IMR-90 (cell line): ENCODE measurements at regions not wholly inside any gene's neighbourhood (a gene's known extent, or its start where the extent isn't known, plus 50 kb on each side); places are given as distances from the start of the nearest gene placed in this dataset.

Experiments used
- ATAC-seq: fragments of 200-7000 bp; cut with Tn5 transposase; 2 replicates; pipeline ENCODE4 v1.9.1; 2020; ENCODE audit warnings: low read depth, mild to moderate bottlenecking, moderate library complexity
- BruUV-seq: library from RNA; stranded (reverse); fragments of 400-500 nt; replicated peaks from 2 replicates; lab custom pipeline; 2021; lab: Mats Ljungman, UMichigan
- CTCF ChIA-PET: fragments of 300-600 bp; formaldehyde crosslinking; extraction: SDS; loops from one replicate; lab custom pipeline; 2021; ENCODE audit warnings: antibody characterized with exemption; lab: Yijun Ruan, JAX
- POLR2A ChIA-PET: fragments of 300-600 bp; sonication (Branson Sonifier 250); formaldehyde crosslinking; loops from one replicate; lab custom pipeline; 2022; ENCODE audit warnings: antibody characterized with exemption; ENCODE audit not compliant: unreplicated experiment; lab: Charles Lee
- DNase-seq: peaks from one replicate; pipeline ENCODE4 v3.0.0; 2013
- H2AFZ ChIP-seq: replicated peaks from 2 replicates; pipeline ENCODE3; 2013; ENCODE audit warnings: low read length, mild to moderate bottlenecking; ENCODE audit not compliant: poor library complexity
- H2AK5ac ChIP-seq: 2 replicates; pipeline ENCODE4 v1.6.1; 2013; ENCODE audit warnings: low read depth, low read length, inconsistent platforms
- H2AK9ac ChIP-seq: replicated peaks from 2 replicates; pipeline ENCODE3; 2013; ENCODE audit warnings: mild to moderate bottlenecking, low read depth, low read length, moderate library complexity; ENCODE audit not compliant: poor library complexity
- H2BK120ac ChIP-seq: 2 replicates; pipeline ENCODE4 v1.6.1; 2013; ENCODE audit warnings: low read depth, low read length, inconsistent platforms
- H2BK15ac ChIP-seq: 3 replicates; pipeline ENCODE4 v1.6.1; 2013; ENCODE audit warnings: low read depth, low read length, inconsistent platforms
- H2BK20ac ChIP-seq: 2 replicates; pipeline ENCODE4 v1.6.1; 2013; ENCODE audit warnings: low read depth, mild to moderate bottlenecking, inconsistent platforms, low read length, moderate library complexity
- H2BK5ac ChIP-seq: 2 replicates; pipeline ENCODE4 v1.6.1; 2013; ENCODE audit warnings: mild to moderate bottlenecking, low read depth, low read length, inconsistent platforms; ENCODE audit not compliant: poor library complexity, severe bottlenecking
- H3K14ac ChIP-seq: replicated peaks from 2 replicates; pipeline ENCODE4 v1.6.1; 2013; ENCODE audit warnings: low read depth, low read length, inconsistent platforms
- H3K18ac ChIP-seq: 2 replicates; pipeline ENCODE4 v1.6.1; 2013; ENCODE audit warnings: low read depth, low read length, control low read depth
- H3K23ac ChIP-seq: 2 replicates; pipeline ENCODE4 v1.6.1; 2013; ENCODE audit warnings: low read depth, low read length, inconsistent platforms
- H3K27ac ChIP-seq: 2 replicates; pipeline ENCODE4 v1.5.1; 2013; ENCODE audit warnings: mild to moderate bottlenecking, control low read depth, low read length; ENCODE audit not compliant: insufficient read depth
- H3K27me3 ChIP-seq: 2 replicates; pipeline ENCODE4 v1.6.1; 2013; ENCODE audit warnings: low read length; ENCODE audit not compliant: control insufficient read depth, insufficient read depth
- H3K36me3 ChIP-seq: 2 replicates; pipeline ENCODE4 v1.6.1; 2013; ENCODE audit warnings: low read length, mixed read lengths; ENCODE audit not compliant: control insufficient read depth, insufficient read depth
- H3K4ac ChIP-seq: 2 replicates; pipeline ENCODE4 v1.6.1; 2013; ENCODE audit warnings: low read depth, low read length, inconsistent platforms
- H3K4me1 ChIP-seq: 2 replicates; pipeline ENCODE4 v1.6.1; 2013; ENCODE audit warnings: low read length, mixed read lengths; ENCODE audit not compliant: control insufficient read depth, insufficient read depth
- H3K4me2 ChIP-seq: 2 replicates; pipeline ENCODE4 v1.6.1; 2013; ENCODE audit warnings: low read depth, mild to moderate bottlenecking, control low read depth, low read length, moderate library complexity
- H3K4me3 ChIP-seq: 2 replicates; pipeline ENCODE4 v1.5.1; 2013; ENCODE audit warnings: low read depth, mild to moderate bottlenecking, control low read depth, low read length, moderate library complexity; ENCODE audit not compliant: insufficient read depth
- H3K56ac ChIP-seq: 2 replicates; pipeline ENCODE4 v1.6.1; 2013; ENCODE audit warnings: low read length, inconsistent platforms; ENCODE audit not compliant: insufficient read depth; ENCODE audit errors: extremely low read depth
- H3K79me1 ChIP-seq, 2 experiments: 2 replicates each; pipeline ENCODE4 v1.6.1; 2013; ENCODE audit warnings: low read length in 2 of 2, inconsistent platforms in 1 of 2, low read depth in 1 of 2
- H3K9ac ChIP-seq: 2 replicates; pipeline ENCODE4 v1.6.1; 2013; ENCODE audit warnings: low read depth, low read length, control low read depth
- H3K9me1 ChIP-seq: 2 replicates; pipeline ENCODE4 v1.6.1; 2013; ENCODE audit warnings: low read length, inconsistent platforms; ENCODE audit not compliant: insufficient read depth
- H3K9me3 ChIP-seq: 2 replicates; pipeline ENCODE4 v1.6.1; 2013; ENCODE audit warnings: low read length; ENCODE audit not compliant: control insufficient read depth, insufficient read depth
- H4K20me1 ChIP-seq: 2 replicates; pipeline ENCODE4 v1.6.1; 2013; ENCODE audit warnings: low read length, inconsistent platforms; ENCODE audit not compliant: insufficient read depth
- H4K5ac ChIP-seq: 2 replicates; pipeline ENCODE4 v1.6.1; 2013; ENCODE audit warnings: mild to moderate bottlenecking, low read depth, low read length, control low read depth
- H4K8ac ChIP-seq, 2 experiments: 2 replicates each; pipeline ENCODE4 v1.6.1; 2013; ENCODE audit warnings: low read depth in 2 of 2, low read length in 2 of 2, control low read depth in 1 of 2, inconsistent platforms in 1 of 2
- H4K91ac ChIP-seq: 2 replicates; pipeline ENCODE4 v1.6.1; 2013; ENCODE audit warnings: low read depth, low read length, inconsistent platforms; ENCODE audit not compliant: insufficient read depth
- FOS ChIP-seq: fragments of 150-350 bp; IDR thresholded peaks from 2 replicates; pipeline ENCODE4 v1.6.1; 2016; ENCODE audit warnings: low read depth, low read length
- MAFK ChIP-seq: IDR thresholded peaks from 2 replicates; pipeline ENCODE4 v1.6.1; 2012; ENCODE audit warnings: low read depth, low read length, improper control_type of control experiment
- NFE2L2 ChIP-seq: fragments of 150-350 bp; IDR thresholded peaks from 2 replicates; pipeline ENCODE4 v1.6.1; 2016; ENCODE audit warnings: low read depth, mild to moderate bottlenecking, low read length
- POLR2A ChIP-seq: IDR thresholded peaks from 2 replicates; pipeline ENCODE4 v1.6.1; 2012; ENCODE audit warnings: mild to moderate bottlenecking, low read depth, low read length
- RCOR1 ChIP-seq: IDR thresholded peaks from 2 replicates; pipeline ENCODE4 v1.6.1; 2012; ENCODE audit warnings: mild to moderate bottlenecking, low read length, improper control_type of control experiment; ENCODE audit not compliant: insufficient replicate concordance
- RFX5 ChIP-seq: IDR thresholded peaks from 2 replicates; pipeline ENCODE4 v1.8.0; 2012; ENCODE audit warnings: low read depth, mild to moderate bottlenecking, low read length, moderate library complexity
- SMC3 ChIP-seq: fragments of 150-350 bp; IDR thresholded peaks from 2 replicates; pipeline ENCODE4 v1.6.1; 2016; ENCODE audit warnings: low read depth, mild to moderate bottlenecking, antibody characterized with exemption, low read length, moderate library complexity
- USF2 ChIP-seq: fragments of 150-350 bp; IDR thresholded peaks from 2 replicates; pipeline ENCODE4 v1.6.1; 2017; ENCODE audit warnings: mild to moderate bottlenecking, antibody characterized with exemption, low read length, low read depth
- dilution Hi-C: fragments of 300-500 bp; cut with HindIII; formaldehyde crosslinking; loops from one replicate; pipeline ENCODE4 v1.14.3; 2018; ENCODE audit warnings: low sequenced_read_pairs; ENCODE audit not compliant: unreplicated experiment
- in situ Hi-C: fragments of 300-500 bp; cut with MboI; formaldehyde crosslinking; loops from 3 replicates; pipeline ENCODE4 v1.14.3; 2019; ENCODE audit warnings: low sequenced_read_pairs, inconsistent platforms, mixed read lengths
- intact Hi-C: fragments of 100-400 bp; cut with micrococcal nuclease; formaldehyde crosslinking; loops from 2 replicates; pipeline ENCODE4 v1.10.0; 2022

GRCh38 chr3:102748646-102749045 is 313.8 kb downstream of the ZPLD1 start:
- Histone ChIP-seq H3K4me1 (no peaks in the 10 kb centered on the region), H3K27me3 (no peaks in the 10 kb centered on the region), H3K56ac (no peak overlapping the region), H3K79me1 (no peaks in the 10 kb centered on the region), H3K9ac (no peak overlapping the region), H3K9me3 (no peaks in the 10 kb centered on the region), H3K36me3 (no peaks in the 10 kb centered on the region), H4K91ac (no peak overlapping the region), H3K23ac (no peak overlapping the region), H4K5ac (no peak overlapping the region), H3K18ac (no peak overlapping the region), H3K4ac (no peak overlapping the region), H3K14ac (no peak overlapping the region), H2AK9ac (no peak overlapping the region), H2BK120ac (no peak overlapping the region), H3K4me2 (no peak overlapping the region), H3K4me3 (no peak overlapping the region), H2AK5ac (no peak overlapping the region), H4K20me1 (no peaks in the 10 kb centered on the region), H2AFZ (no peak overlapping the region), H2BK5ac (no peak overlapping the region), H3K9me1 (no peaks in the 10 kb centered on the region), H2BK20ac (no peak overlapping the region), H4K8ac (no peak overlapping the region), H2BK15ac (no peak overlapping the region), H3K27ac (no peak overlapping the region)
- dilution Hi-C loops (no loop called here), in situ Hi-C loops (no loop called here), intact Hi-C loops (no loop called here)
- ChIA-PET POLR2A (no interaction called here), CTCF (interaction anchor here (0.6 kb wide), 1 partner anchor 98 kb away, joined by 6 read pairs; no protein-coding TSS in a partner anchor)
- no peak for TF ChIP-seq MAFK
- no peak for TF ChIP-seq FOS
- TF ChIP-seq USF2: no peak
- no peak for TF ChIP-seq NFE2L2
- no peak for TF ChIP-seq SMC3
- TF ChIP-seq RCOR1: no peak
- no peak for TF ChIP-seq RFX5
- no peak for TF ChIP-seq POLR2A
- no peak for DNase-seq
- ATAC-seq: no peak
- BruUV-seq: no TSS peak
